ENCODE measurements at regions not wholly inside any gene's neighbourhood (a gene's known extent, or its start where the extent isn't known, plus 50 kb on each side); places are given as distances from the start of the nearest gene placed in this dataset.

GRCh38 chr6:82083646-82084045, 163.9 kb downstream of the IBTK start:
- dilution Hi-C loops (cut with MboI; ENCODE audit: extremely low pct_ligation_motif_present, low sequenced_read_pairs) = no loop called here
- ChIA-PET CTCF (no interaction called here), POLR2A (interaction anchor here (0.5 kb wide), 1 partner anchor 8 kb away, joined by 3 read pairs; no protein-coding TSS in a partner anchor)
- Histone ChIP-seq H3K79me2 (ENCODE audit: control insufficient read depth, insufficient read depth, low read length) (no peaks in the 10 kb centered on the region), H3K9ac (replicated peaks; ENCODE audit: extremely low read depth, insufficient read depth, low read length) (no peak overlapping the region), H4K20me1 (replicated peaks; ENCODE audit: control insufficient read depth, extremely low read depth, insufficient read depth, low read length) (no peaks in the 10 kb centered on the region), H2AFZ (ENCODE audit: low read depth, low read length) (no peak overlapping the region), H3K4me2 (ENCODE audit: insufficient read depth, low read length) (no peak overlapping the region), H3K9me3 (replicated peaks; ENCODE audit: control insufficient read depth, insufficient read depth, low read length) (no peaks in the 10 kb centered on the region), H3K27me3 (ENCODE audit: control insufficient read depth in 2 of 2, insufficient read depth in 2 of 2, low read length in 2 of 2) (no peaks in the 10 kb centered on the region), H3K9me1 (replicated peaks; ENCODE audit: control insufficient read depth, extremely low read depth, insufficient read depth, low read length) (no peaks in the 10 kb centered on the region), H3K27ac (ENCODE audit: insufficient read depth, low read depth, low read length) (no peak overlapping the region), H3K36me3 (ENCODE audit: control insufficient read depth in 2 of 2, extremely low read depth in 1 of 2, insufficient read depth in 2 of 2, low read length in 2 of 2) (no peaks in the 10 kb centered on the region), H3K4me1 (ENCODE audit: control insufficient read depth, extremely low read depth, insufficient read depth, low read length) (no peaks in the 10 kb centered on the region), H3K4me3 (replicated peaks in 1 of 3; ENCODE audit: insufficient read depth in 1 of 3, low read depth in 1 of 3, low read length in 3 of 3) (no peak overlapping the region)
- FAIRE-seq (no peak), DNase-seq (ENCODE audit: low read depth, low spot score) (no peak)
- no peak for TF ChIP-seq CTCF (IDR thresholded peaks at IDR 0.05; ENCODE audit: extremely low read depth in 1 of 2, insufficient read depth in 1 of 2, low read depth in 1 of 2, low read length in 2 of 2)
- intact Hi-C loops (cut with micrococcal nuclease) = no loop called here
- BruUV-seq (replicated peaks) = no TSS peak

GRCh38 chr6:82080767-82081166, 166.8 kb downstream of the IBTK start:
- no peak overlapping the region for H3K4me3 ChIP-seq (replicated peaks in 1 of 3; ENCODE audit: insufficient read depth in 1 of 3, low read depth in 1 of 3, low read length in 3 of 3)
- no peaks in the 10 kb centered on the region for H4K20me1 ChIP-seq (replicated peaks; ENCODE audit: control insufficient read depth, extremely low read depth, insufficient read depth, low read length)
- no peaks in the 10 kb centered on the region for H3K27me3 ChIP-seq (ENCODE audit: control insufficient read depth in 2 of 2, insufficient read depth in 2 of 2, low read length in 2 of 2)
- no peak overlapping the region for H3K27ac ChIP-seq (ENCODE audit: insufficient read depth, low read depth, low read length)
- intact Hi-C loops (cut with micrococcal nuclease) = no loop called here
- no peaks in the 10 kb centered on the region for H3K79me2 ChIP-seq (ENCODE audit: control insufficient read depth, insufficient read depth, low read length)
- dilution Hi-C loops (cut with MboI; ENCODE audit: extremely low pct_ligation_motif_present, low sequenced_read_pairs) = no loop called here
- H2AFZ ChIP-seq (ENCODE audit: low read depth, low read length) = no peak overlapping the region
- no peaks in the 10 kb centered on the region for H3K36me3 ChIP-seq (ENCODE audit: control insufficient read depth in 2 of 2, extremely low read depth in 1 of 2, insufficient read depth in 2 of 2, low read length in 2 of 2)
- ChIA-PET POLR2A (no interaction called here), CTCF (no interaction called here)
- no peak for FAIRE-seq
- TF ChIP-seq FOS (IDR thresholded peaks at IDR 0.05; ENCODE audit: borderline replicate concordance, insufficient read depth, low read length) = no peak
- no peak for TF ChIP-seq EZH2 (IDR thresholded peaks at IDR 0.05; ENCODE audit: borderline replicate concordance, low read depth, low read length, severe bottlenecking)
- no peak for TF ChIP-seq JUN (IDR thresholded peaks at IDR 0.05; ENCODE audit: borderline replicate concordance, insufficient read depth, insufficient read length, low read depth)
- no peak for TF ChIP-seq MAX (IDR thresholded peaks at IDR 0.05; ENCODE audit: insufficient read depth, insufficient read length)
- no peak for TF ChIP-seq MYC (IDR thresholded peaks at IDR 0.05; ENCODE audit: low read depth, low read length)
- TF ChIP-seq GATA2 (IDR thresholded peaks at IDR 0.05; ENCODE audit: insufficient read depth, insufficient read length, low read depth, low read length) = no peak
- no peak for TF ChIP-seq POLR2A (IDR thresholded peaks at IDR 0.05; ENCODE audit: low read depth, low read length)
- TF ChIP-seq CTCF (IDR thresholded peaks at IDR 0.05; ENCODE audit: extremely low read depth in 1 of 2, insufficient read depth in 1 of 2, low read depth in 1 of 2, low read length in 2 of 2) = no peak
- TF ChIP-seq POLR2AphosphoS5 (IDR thresholded peaks at IDR 0.05; ENCODE audit: insufficient read depth, low read depth, low read length) = no peak
- H3K9ac ChIP-seq (replicated peaks; ENCODE audit: extremely low read depth, insufficient read depth, low read length) = no peak overlapping the region
- H3K9me1 ChIP-seq (replicated peaks; ENCODE audit: control insufficient read depth, extremely low read depth, insufficient read depth, low read length) = no peaks in the 10 kb centered on the region
- H3K9me3 ChIP-seq (replicated peaks; ENCODE audit: control insufficient read depth, insufficient read depth, low read length) = no peaks in the 10 kb centered on the region
- BruUV-seq (replicated peaks) = no TSS peak
- no peak for DNase-seq (ENCODE audit: low read depth, low spot score)
- peaks cover 9% of the 10 kb centered on the region for H3K4me1 ChIP-seq (ENCODE audit: control insufficient read depth, extremely low read depth, insufficient read depth, low read length)
- no peak overlapping the region for H3K4me2 ChIP-seq (ENCODE audit: insufficient read depth, low read length)

Measured in endothelial cell of umbilical vein (primary cell).